Ovary (tissue), 7 donors: ENCODE measurements at regions not wholly inside any gene's neighbourhood (a gene's known extent, or its start where the extent isn't known, plus 50 kb on each side); places are given as distances from the start of the nearest gene placed in this dataset.

Experiments used
- DNase-seq, 5 donors: peaks; one replicate each; pipeline ENCODE4 v3.0.0-alpha.2; 2019 to 2020
- H3K27ac ChIP-seq, 2 donors: fragments of 200-600 bp; one replicate each; pipeline versions ENCODE4 v1.5.1 to v1.8.0; 2019 to 2022
- H3K27me3 ChIP-seq: fragments of 200-600 bp; one replicate; pipeline ENCODE4 v1.8.0; 2022
- H3K36me3 ChIP-seq: fragments of 200-600 bp; sonication (generic); one replicate; pipeline ENCODE4 v1.5.1; 2019
- H3K4me1 ChIP-seq: one replicate; pipeline ENCODE4 v1.8.1; 2013; ENCODE audit warnings: mild to moderate bottlenecking, moderate library complexity; ENCODE audit not compliant: insufficient read depth
- H3K4me3 ChIP-seq: fragments of 200-600 bp; sonication (generic); one replicate; pipeline ENCODE4 v1.5.1; 2017
- H3K9me3 ChIP-seq, 2 donors: fragments of 200-600 bp in 1 of 2; sonication (generic) in 1 of 2; one replicate each; pipeline versions ENCODE4 v1.5.1 to v1.8.1; 2013 to 2019; ENCODE audit warnings: mild to moderate bottlenecking in 1 of 2, moderate library complexity in 1 of 2
- EP300 ChIP-seq: sonication (generic); formaldehyde crosslinking; IDR thresholded peaks from one replicate; pipeline ENCODE4 v1.6.1; 2017; ENCODE audit warnings: antibody characterized with exemption
- POLR2A ChIP-seq: fragments of 450-650 bp; IDR thresholded peaks from one replicate; pipeline ENCODE4 v1.6.1; 2017; ENCODE audit warnings: antibody characterized with exemption, mild to moderate bottlenecking, moderate library complexity
- WGBS, 3 donors: extraction: QIAGEN DNeasy Blood & Tissue Kit in 1 of 3; methylation state at CpG; one replicate each; pipeline versions ENCODE4 v1.1.5 to v1.1.7; 2013 to 2017; 5-methylcytosine and 5-hydroxymethylcytosine counted together
- intact Hi-C, 4 donors: fragments of 100-400 bp; cut with DNase I; formaldehyde crosslinking; loops; one replicate each; pipeline versions ENCODE4 v1.11.0 to v1.15.1; 2022 to 2023
- TF ChIP-seq, protein P1 (sequence below), 3 donors: fragments of 450-650 bp in 2 of 3; fragments of 200-600 bp in 1 of 3; IDR thresholded peaks; one replicate each; pipeline versions ENCODE4 v1.5.1 to v1.8.0; 2016 to 2022; ENCODE audit warnings: antibody characterized with exemption in 3 of 3, mild to moderate bottlenecking in 1 of 3
- donor health status: DM: no; HTN: no; CAD: no; lungs with moderate emphysema.
- donor health status: DM: no; HTN: no; CAD: no.
- donor health status: Bipolar disorder and iron deficiency.
- donor health status: DM: no; HTN: no; CAD: no.
- donor health status: DM: yes; HTN: yes; CAD: no.

DNA sequence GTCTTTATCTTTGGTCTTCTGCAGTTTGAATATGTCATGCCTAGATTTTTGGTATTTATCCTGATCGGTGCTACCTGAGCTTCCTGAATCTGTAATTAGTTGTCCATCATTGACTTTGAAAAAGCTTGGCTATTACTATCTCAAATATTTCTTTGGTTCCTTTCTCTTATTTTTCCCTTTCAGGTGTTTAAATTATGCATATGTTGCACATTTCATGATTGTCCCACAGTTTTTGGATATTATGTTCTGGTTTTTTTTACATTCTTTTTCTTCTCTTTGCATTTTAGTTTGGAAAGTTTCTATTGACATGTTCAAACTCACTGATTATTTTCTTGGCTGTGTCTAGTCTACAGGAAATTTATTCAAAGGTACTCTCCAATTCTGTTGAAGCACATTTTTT is 840.3 kb upstream of the LRRC4C start:
- H3K4me3 ChIP-seq = no peak overlapping the region
- no peak for TF ChIP-seq EP300
- no peak for DNase-seq
- intact Hi-C loops = loop anchor here in 1 of 4 donors (10.0 kb wide), 1 partner anchor 55 kb away; no protein-coding TSS in a partner anchor
- H3K9me3 ChIP-seq = no peaks in the 10 kb centered on the region
- H3K27ac ChIP-seq = no peak overlapping the region
- H3K4me1 ChIP-seq = no peaks in the 10 kb centered on the region
- no peaks in the 10 kb centered on the region for H3K27me3 ChIP-seq
- 90 to 96% (median 93%) methylated on average over 1 of the region's 1 CpG for WGBS, 3 donors
- H3K36me3 ChIP-seq = no peaks in the 10 kb centered on the region

- TF ChIP-seq POLR2A (no peak), EP300 (no peak)
- TF ChIP-seq, protein P1, sequence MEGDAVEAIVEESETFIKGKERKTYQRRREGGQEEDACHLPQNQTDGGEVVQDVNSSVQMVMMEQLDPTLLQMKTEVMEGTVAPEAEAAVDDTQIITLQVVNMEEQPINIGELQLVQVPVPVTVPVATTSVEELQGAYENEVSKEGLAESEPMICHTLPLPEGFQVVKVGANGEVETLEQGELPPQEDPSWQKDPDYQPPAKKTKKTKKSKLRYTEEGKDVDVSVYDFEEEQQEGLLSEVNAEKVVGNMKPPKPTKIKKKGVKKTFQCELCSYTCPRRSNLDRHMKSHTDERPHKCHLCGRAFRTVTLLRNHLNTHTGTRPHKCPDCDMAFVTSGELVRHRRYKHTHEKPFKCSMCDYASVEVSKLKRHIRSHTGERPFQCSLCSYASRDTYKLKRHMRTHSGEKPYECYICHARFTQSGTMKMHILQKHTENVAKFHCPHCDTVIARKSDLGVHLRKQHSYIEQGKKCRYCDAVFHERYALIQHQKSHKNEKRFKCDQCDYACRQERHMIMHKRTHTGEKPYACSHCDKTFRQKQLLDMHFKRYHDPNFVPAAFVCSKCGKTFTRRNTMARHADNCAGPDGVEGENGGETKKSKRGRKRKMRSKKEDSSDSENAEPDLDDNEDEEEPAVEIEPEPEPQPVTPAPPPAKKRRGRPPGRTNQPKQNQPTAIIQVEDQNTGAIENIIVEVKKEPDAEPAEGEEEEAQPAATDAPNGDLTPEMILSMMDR (IDR thresholded peaks at IDR 0.05) = no peak
- no peaks in the 10 kb centered on the region for H3K4me1 ChIP-seq
- no peaks in the 10 kb centered on the region for H3K27me3 ChIP-seq
- no peaks in the 10 kb centered on the region for H3K9me3 ChIP-seq
- WGBS, 3 donors = 85 to 91% (median 87%) methylated on average over 2 of the region's 2 CpGs
- H3K4me3 ChIP-seq = no peak overlapping the region
- no peak for DNase-seq
- H3K36me3 ChIP-seq = no peaks in the 10 kb centered on the region
- intact Hi-C loops = loop anchor here in 1 of 4 donors (10.0 kb wide), 1 partner anchor 57 kb away; no protein-coding TSS in a partner anchor
- H3K27ac ChIP-seq = no peak overlapping the region
Measured at GRCh38 chr11:42301777-42302176, 842.3 kb upstream of the LRRC4C start.

DNA sequence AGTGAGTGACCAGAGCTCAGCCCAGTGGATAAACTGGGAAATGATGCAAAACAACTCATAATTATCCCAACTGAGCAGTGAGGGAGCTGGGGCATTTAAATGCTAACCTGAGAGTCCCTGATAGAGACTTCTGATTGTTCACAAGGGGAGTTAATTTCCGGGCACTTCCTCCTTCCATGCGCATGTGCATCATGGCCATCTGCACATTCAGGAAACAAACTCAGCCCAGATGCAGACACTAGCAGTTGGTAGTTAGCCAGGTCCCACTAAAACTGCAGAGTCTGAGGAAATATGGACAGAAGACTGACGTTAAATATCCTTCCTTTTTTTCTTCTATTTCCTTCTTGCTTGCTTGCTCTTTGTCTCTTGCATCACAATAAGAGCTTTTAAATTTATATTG is 852.1 kb upstream of the LRRC4C start:
- WGBS, 3 donors = 64 to 78% (median 78%) methylated on average over 3 of the region's 3 CpGs
- Histone ChIP-seq H3K9me3 (no peaks in the 10 kb centered on the region), H3K27me3 (no peaks in the 10 kb centered on the region), H3K36me3 (no peaks in the 10 kb centered on the region), H3K27ac (no peak overlapping the region), H3K4me1 (no peaks in the 10 kb centered on the region), H3K4me3 (no peak overlapping the region)
- intact Hi-C loops = no loop called here
- TF ChIP-seq POLR2A (no peak), EP300 (no peak)
- TF ChIP-seq, protein P1 (IDR thresholded peaks at IDR 0.05) = no peak
- DNase-seq = no peak

GRCh38 chr11:42311944-42312343 is 852.5 kb upstream of the LRRC4C start:
- no peaks in the 10 kb centered on the region for H3K27me3 ChIP-seq
- H3K27ac ChIP-seq = no peak overlapping the region
- H3K4me3 ChIP-seq = no peak overlapping the region
- intact Hi-C loops = no loop called here
- TF ChIP-seq POLR2A (no peak), EP300 (no peak)
- TF ChIP-seq, protein P1 (IDR thresholded peaks at IDR 0.05) = no peak
- 63 to 86% (median 80%) methylated on average over 2 of the region's 2 CpGs for whole genome bisulfite sequencing, 3 donors
- no peak for DNase-seq
- H3K4me1 ChIP-seq = no peaks in the 10 kb centered on the region
- no peaks in the 10 kb centered on the region for H3K9me3 ChIP-seq
- H3K36me3 ChIP-seq = no peaks in the 10 kb centered on the region

DNA sequence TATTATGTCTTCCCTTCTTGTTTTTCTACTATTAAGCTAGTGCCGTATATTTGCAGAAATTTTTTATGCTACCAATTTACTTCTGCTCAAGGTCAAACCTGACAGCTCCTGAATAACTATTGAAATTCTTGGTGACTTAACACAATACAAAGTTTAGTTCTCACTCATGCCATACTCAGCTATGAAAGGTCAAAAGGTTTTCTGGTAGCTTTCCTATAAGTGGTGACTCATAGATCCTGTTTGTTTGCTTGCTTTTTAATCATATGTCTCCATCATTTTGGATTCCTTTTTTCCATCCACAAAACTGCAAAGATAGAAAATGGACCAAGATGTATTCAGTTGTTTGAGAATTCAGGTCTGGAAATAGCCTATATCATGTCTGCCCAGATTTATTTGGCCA is 855.8 kb upstream of the LRRC4C start:
- no peaks in the 10 kb centered on the region for H3K27me3 ChIP-seq
- no peak overlapping the region for H3K27ac ChIP-seq
- TF ChIP-seq, protein P1 (IDR thresholded peaks at IDR 0.05) = no peak
- no peak for TF ChIP-seq POLR2A
- intact Hi-C loops = no loop called here
- H3K9me3 ChIP-seq = no peaks in the 10 kb centered on the region
- WGBS, 3 donors = 10 to 20% (median 17%) methylated on average over 1 of the region's 1 CpG
- no peaks in the 10 kb centered on the region for H3K36me3 ChIP-seq
- no peak overlapping the region for H3K4me3 ChIP-seq
- DNase-seq = no peak
- no peaks in the 10 kb centered on the region for H3K4me1 ChIP-seq
